A673 (cell line): ENCODE measurements at regions not wholly inside any gene's neighbourhood (a gene's known extent, or its start where the extent isn't known, plus 50 kb on each side); places are given as distances from the start of the nearest gene placed in this dataset.

Source experiments
- BruUV-seq: library from RNA; stranded (reverse); fragments of 400-500 nt; replicated peaks from 2 replicates; lab custom pipeline; 2021; lab: Mats Ljungman, UMichigan
- CTCF ChIA-PET: fragments of 300-600 bp; sonication (Branson Sonifier 250); formaldehyde crosslinking; loops from one replicate; lab custom pipeline; 2022; ENCODE audit warnings: antibody characterized with exemption; lab: Charles Lee
- POLR2A ChIA-PET: fragments of 300-600 bp; sonication (Branson Sonifier 250); formaldehyde crosslinking; loops from one replicate; lab custom pipeline; 2022; ENCODE audit warnings: antibody characterized with exemption; ENCODE audit not compliant: low non-redundant PET; lab: Charles Lee
- DNase-seq: peaks from one replicate; pipeline ENCODE4 v3.0.0-alpha.2; 2015; ENCODE audit warnings: low spot score
- H3K27ac ChIP-seq: fragments of 200-600 bp; sonication (generic); 2 replicates; pipeline ENCODE4 v1.5.1; 2016; ENCODE audit warnings: mixed run types, low read depth, mild to moderate bottlenecking, mixed read lengths, antibody characterized with exemption, low read length; ENCODE audit not compliant: poor library complexity, severe bottlenecking
- H3K27me3 ChIP-seq: fragments of 200-600 bp; sonication (generic); replicated peaks from 2 replicates; pipeline ENCODE4 v1.6.1; 2017; ENCODE audit warnings: mixed run types, low read depth, mild to moderate bottlenecking, mixed read lengths, antibody characterized with exemption, low read length; ENCODE audit not compliant: insufficient read depth, poor library complexity
- H3K36me3 ChIP-seq: fragments of 200-600 bp; sonication (generic); 2 replicates; pipeline ENCODE4 v1.6.1; 2016; ENCODE audit warnings: mixed run types, mild to moderate bottlenecking, mixed read lengths, antibody characterized with exemption, low read length; ENCODE audit not compliant: insufficient read depth, poor library complexity, severe bottlenecking
- H3K4me1 ChIP-seq: fragments of 200-600 bp; sonication (generic); 2 replicates; pipeline ENCODE4 v1.6.1; 2017; ENCODE audit warnings: mixed run types, mild to moderate bottlenecking, mixed read lengths, antibody characterized with exemption, low read length; ENCODE audit not compliant: insufficient read depth, poor library complexity, severe bottlenecking
- H3K4me3 ChIP-seq: fragments of 200-600 bp; sonication (generic); 2 replicates; pipeline ENCODE4 v1.5.1; 2016; ENCODE audit warnings: low read depth, mixed run types, mild to moderate bottlenecking, mixed read lengths, low read length; ENCODE audit not compliant: poor library complexity, severe bottlenecking
- H3K9me3 ChIP-seq: fragments of 200-600 bp; sonication (generic); 2 replicates; pipeline ENCODE4 v1.6.1; 2016; ENCODE audit warnings: mixed run types, low read depth, mild to moderate bottlenecking, mixed read lengths, antibody characterized with exemption, low read length; ENCODE audit not compliant: poor library complexity, severe bottlenecking
- CTCF ChIP-seq: fragments of 300-800, 200-600 bp; sonication (generic); conservative IDR thresholded peaks from 2 replicates; pipeline ENCODE4 v1.5.1; 2017; ENCODE audit warnings: low read depth, mild to moderate bottlenecking, antibody characterized with exemption, low read length, moderate library complexity, mixed read lengths
- EZH2 ChIP-seq: fragments of 200-600 bp; sonication (generic); IDR thresholded peaks from 2 replicates; pipeline ENCODE4 v1.6.1; 2017; ENCODE audit warnings: borderline replicate concordance, low read depth, mild to moderate bottlenecking, mixed read lengths, antibody characterized with exemption, low read length; ENCODE audit not compliant: poor library complexity, severe bottlenecking
- intact Hi-C: fragments of 100-400 bp; cut with micrococcal nuclease; formaldehyde crosslinking; loops from one replicate; pipeline ENCODE4 v1.10.0; 2022; ENCODE audit not compliant: unreplicated experiment

GRCh38 chr11:101723371-101723770, 139.6 kb upstream of the TRPC6 start:
- no peak for DNase-seq
- Histone ChIP-seq H3K27ac (no peak overlapping the region), H3K4me1 (no peaks in the 10 kb centered on the region), H3K27me3 (no peaks in the 10 kb centered on the region), H3K36me3 (no peaks in the 10 kb centered on the region), H3K9me3 (no peaks in the 10 kb centered on the region), H3K4me3 (no peak overlapping the region)
- ChIA-PET POLR2A (no interaction called here), CTCF (no interaction called here)
- BruUV-seq, result no TSS peak
- TF ChIP-seq EZH2 (no peak), CTCF (no peak)
- intact Hi-C loops, result no loop called here

GRCh38 chr11:101721270-101721669, 137.5 kb upstream of the TRPC6 start:
- DNase-seq, result no peak
- no TSS peak for BruUV-seq
- Histone ChIP-seq H3K4me3 (no peak overlapping the region), H3K4me1 (no peaks in the 10 kb centered on the region), H3K27ac (no peak overlapping the region), H3K27me3 (no peaks in the 10 kb centered on the region), H3K36me3 (no peaks in the 10 kb centered on the region), H3K9me3 (no peaks in the 10 kb centered on the region)
- ChIA-PET CTCF (no interaction called here), POLR2A (no interaction called here)
- TF ChIP-seq CTCF, result no peak
- intact Hi-C loops, result no loop called here

- BruUV-seq, result no TSS peak
- CTCF ChIA-PET, result no interaction called here
- POLR2A ChIA-PET, result no interaction called here
Observed at GRCh38 chr11:101718402-101718801, 134.6 kb upstream of the TRPC6 start.

More at GRCh38 chr11:101718402-101718801, 134.6 kb upstream of the TRPC6 start:
- intact Hi-C loops, result no loop called here
- Histone ChIP-seq H3K27me3 (no peaks in the 10 kb centered on the region), H3K36me3 (no peaks in the 10 kb centered on the region), H3K9me3 (no peaks in the 10 kb centered on the region), H3K4me3 (no peak overlapping the region), H3K27ac (no peak overlapping the region), H3K4me1 (no peaks in the 10 kb centered on the region)
- TF ChIP-seq EZH2 (no peak), CTCF (no peak)
- DNase-seq, result peak; percentile 14
